Trophoblast cell (in vitro differentiated cells and primary cell): ENCODE measurements at regions not wholly inside any gene's neighbourhood (a gene's known extent, or its start where the extent isn't known, plus 50 kb on each side); places are given as distances from the start of the nearest gene placed in this dataset.

Experiments
- DNase-seq, 2 donors: peaks; one replicate each; pipeline ENCODE4 v3.0.0-alpha.2; 2016
- H2AFZ ChIP-seq: 2 replicates; pipeline ENCODE4 v1.6.1; 2013; ENCODE audit warnings: low read length, moderate library complexity, mild to moderate bottlenecking; ENCODE audit not compliant: insufficient read depth, poor library complexity
- H2AK5ac ChIP-seq: 2 replicates; pipeline ENCODE4 v1.6.1; 2013; ENCODE audit warnings: mild to moderate bottlenecking, low read length
- H2BK120ac ChIP-seq: 2 replicates; pipeline ENCODE4 v1.6.1; 2013; ENCODE audit warnings: low read length, mild to moderate bottlenecking, moderate library complexity; ENCODE audit not compliant: insufficient read depth, poor library complexity
- H2BK12ac ChIP-seq: 2 replicates; pipeline ENCODE4 v1.6.1; 2013; ENCODE audit warnings: mild to moderate bottlenecking, low read length, moderate library complexity
- H2BK5ac ChIP-seq: 2 replicates; pipeline ENCODE4 v1.6.1; 2013; ENCODE audit warnings: low read length, low read depth, moderate library complexity, mild to moderate bottlenecking; ENCODE audit not compliant: poor library complexity
- H3K14ac ChIP-seq: 2 replicates; pipeline ENCODE4 v1.6.1; 2013; ENCODE audit warnings: mild to moderate bottlenecking, low read length
- H3K18ac ChIP-seq: 2 replicates; pipeline ENCODE4 v1.6.1; 2013; ENCODE audit warnings: mild to moderate bottlenecking, low read length
- H3K23ac ChIP-seq: 2 replicates; pipeline ENCODE4 v1.6.1; 2013; ENCODE audit warnings: low read length
- H3K27ac ChIP-seq: 2 replicates; pipeline ENCODE4 v1.5.1; 2013; ENCODE audit warnings: low read depth, mild to moderate bottlenecking, inconsistent platforms, low read length, moderate library complexity
- H3K27me3 ChIP-seq: 2 replicates; pipeline ENCODE4 v1.6.1; 2013; ENCODE audit warnings: inconsistent platforms, mild to moderate bottlenecking, low read length, moderate library complexity; ENCODE audit not compliant: insufficient read depth
- H3K36me3 ChIP-seq, 2 experiments: 1 replicate in 1 of 2; 2 replicates in 1 of 2; pipeline ENCODE4 v1.6.1; 2013; ENCODE audit warnings: low read length in 2 of 2, mild to moderate bottlenecking in 2 of 2, moderate library complexity in 1 of 2; ENCODE audit not compliant: insufficient read depth in 2 of 2, control insufficient read depth in 1 of 2
- H3K4ac ChIP-seq: 2 replicates; pipeline ENCODE4 v1.6.1; 2013; ENCODE audit warnings: low read depth, mild to moderate bottlenecking, low read length, moderate library complexity
- H3K4me1 ChIP-seq, 2 experiments: 1 replicate in 1 of 2; 2 replicates in 1 of 2; pipeline ENCODE4 v1.6.1; 2013; ENCODE audit warnings: low read length in 2 of 2, mild to moderate bottlenecking in 2 of 2, moderate library complexity in 1 of 2; ENCODE audit not compliant: insufficient read depth in 2 of 2, control insufficient read depth in 1 of 2
- H3K4me2 ChIP-seq: 2 replicates; pipeline ENCODE4 v1.6.1; 2013; ENCODE audit warnings: inconsistent platforms, mild to moderate bottlenecking, low read length, moderate library complexity
- H3K4me3 ChIP-seq: 2 replicates; pipeline ENCODE4 v1.5.1; 2013; ENCODE audit warnings: mild to moderate bottlenecking, low read depth, low read length, inconsistent platforms
- H3K79me1 ChIP-seq: one replicate; pipeline ENCODE4 v1.6.1; 2013; ENCODE audit warnings: low read length
- H3K79me2 ChIP-seq: 2 replicates; pipeline ENCODE4 v1.6.1; 2013; ENCODE audit warnings: low read length, mild to moderate bottlenecking; ENCODE audit not compliant: control insufficient read depth, insufficient read depth, poor library complexity
- H3K9ac ChIP-seq: 2 replicates; pipeline ENCODE4 v1.6.1; 2013; ENCODE audit warnings: mild to moderate bottlenecking, low read length
- H3K9me3 ChIP-seq: 2 replicates; pipeline ENCODE4 v1.6.1; 2013; ENCODE audit warnings: low read depth, mild to moderate bottlenecking, control low read depth, inconsistent platforms, low read length; ENCODE audit not compliant: insufficient read depth
- H4K12ac ChIP-seq: 2 replicates; pipeline ENCODE4 v1.6.1; 2013; ENCODE audit warnings: low read depth, mild to moderate bottlenecking, low read length, moderate library complexity
- H4K8ac ChIP-seq: 2 replicates; pipeline ENCODE4 v1.6.1; 2013; ENCODE audit warnings: low read depth, mild to moderate bottlenecking, low read length, moderate library complexity
- H4K91ac ChIP-seq: one replicate; pipeline ENCODE4 v1.6.1; 2013; ENCODE audit warnings: low read depth, mild to moderate bottlenecking, low read length, moderate library complexity
- WGBS: extraction: QIAGEN DNeasy Blood & Tissue Kit; methylation state at CpG from one replicate; pipeline ENCODE4 v1.1.7; 2013; ENCODE audit warnings: missing lambda C conversion rate; ENCODE audit not compliant: insufficient read length, insufficient coverage; ENCODE audit errors: extremely low coverage; 5-methylcytosine and 5-hydroxymethylcytosine counted together

DNA sequence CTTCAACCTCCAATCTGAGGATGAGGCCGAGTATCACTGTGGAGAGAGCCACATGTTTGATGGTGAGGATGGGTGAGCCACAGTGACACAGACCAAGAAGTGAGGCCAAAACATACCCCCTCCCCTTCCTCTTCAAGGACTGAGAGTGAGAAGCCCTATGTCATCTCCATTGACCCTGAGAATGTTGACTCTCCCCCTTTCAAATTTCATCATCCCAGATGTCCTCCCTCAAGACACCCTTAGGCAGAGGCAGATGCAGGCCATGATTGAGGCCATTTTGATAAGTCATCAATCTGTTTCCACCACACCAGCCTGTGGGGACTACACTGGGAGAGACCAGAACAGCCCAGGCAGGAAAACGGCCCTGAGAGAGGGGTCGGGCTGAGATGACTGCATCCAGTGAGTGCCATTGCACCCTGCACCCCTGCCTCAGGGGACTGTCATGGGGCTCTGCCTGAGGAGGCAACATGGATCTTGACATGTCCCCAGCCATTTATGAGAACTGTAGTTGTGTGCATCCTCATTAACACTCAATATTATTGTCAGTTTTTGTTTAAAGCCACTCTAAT lies 84.2 kb upstream of the IGLL5 start:
- no peak overlapping the region for H3K4me3 ChIP-seq
- H3K23ac ChIP-seq: no peak overlapping the region
- H2BK12ac ChIP-seq: no peak overlapping the region
- H2AFZ ChIP-seq: no peak overlapping the region
- H4K12ac ChIP-seq: no peak overlapping the region
- no peak overlapping the region for H2AK5ac ChIP-seq
- no peak overlapping the region for H4K8ac ChIP-seq
- H2BK120ac ChIP-seq: no peak overlapping the region
- H2BK5ac ChIP-seq: no peak overlapping the region
- H4K91ac ChIP-seq: no peak overlapping the region
- H3K9ac ChIP-seq: no peak overlapping the region
- H3K4me2 ChIP-seq: no peak overlapping the region
- H3K36me3 ChIP-seq: no peaks in the 10 kb centered on the region
- H3K79me2 ChIP-seq: no peaks in the 10 kb centered on the region
- H3K4ac ChIP-seq: no peak overlapping the region
- no peak for DNase-seq
- H3K79me1 ChIP-seq: peaks cover 4% of the 10 kb centered on the region
- H3K14ac ChIP-seq: no peak overlapping the region
- H3K4me1 ChIP-seq: peaks cover 6 to 11% of the 10 kb centered on the region in 2 experiments
- no peaks in the 10 kb centered on the region for H3K27me3 ChIP-seq
- no peak overlapping the region for H3K18ac ChIP-seq
- no CpG with 5 or more reads among the region's 3 CpGs for WGBS
- peaks cover 4% of the 10 kb centered on the region for H3K9me3 ChIP-seq
- no peak overlapping the region for H3K27ac ChIP-seq

DNA sequence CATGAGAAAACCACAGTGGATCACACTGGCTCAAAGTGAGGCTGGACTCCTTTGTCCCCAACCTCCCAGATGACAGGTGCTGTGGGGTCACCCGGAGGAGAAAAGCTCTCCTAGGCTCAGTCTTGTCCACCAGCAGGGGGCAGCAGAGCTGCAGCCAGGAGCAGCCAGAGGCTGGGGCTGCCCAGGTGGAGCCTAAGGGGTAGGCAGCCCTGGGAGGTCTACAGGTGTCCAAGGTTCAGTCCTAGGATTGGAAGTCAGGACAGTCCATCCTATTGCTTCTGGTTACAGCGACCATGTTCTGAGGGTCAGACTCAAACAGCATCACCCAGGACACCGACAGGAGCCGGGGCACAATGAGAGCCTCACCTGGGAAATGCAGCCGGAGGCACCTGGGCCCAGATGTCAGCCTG lies 77.6 kb upstream of the IGLL5 start:
- Histone ChIP-seq H3K27me3 (no peaks in the 10 kb centered on the region), H2BK120ac (no peak overlapping the region), H3K4me3 (no peak overlapping the region), H4K12ac (no peak overlapping the region), H3K18ac (no peak overlapping the region), H2AFZ (no peak overlapping the region), H3K14ac (no peak overlapping the region), H3K4me1 (no peaks in the 10 kb centered on the region), H3K4ac (no peak overlapping the region), H3K36me3 (no peaks in the 10 kb centered on the region), H3K9ac (no peak overlapping the region), H2AK5ac (no peak overlapping the region), H3K27ac (no peak overlapping the region), H2BK12ac (no peak overlapping the region), H3K23ac (no peak overlapping the region), H2BK5ac (no peak overlapping the region), H4K8ac (no peak overlapping the region), H3K79me2 (no peaks in the 10 kb centered on the region), H3K9me3 (peaks cover 10% of the 10 kb centered on the region), H3K4me2 (no peak overlapping the region), H4K91ac (no peak overlapping the region), H3K79me1 (no peaks in the 10 kb centered on the region)
- DNase-seq: peak in 1 of 2 donors; percentile 52
- no CpG with 5 or more reads among the region's 5 CpGs for WGBS

DNA sequence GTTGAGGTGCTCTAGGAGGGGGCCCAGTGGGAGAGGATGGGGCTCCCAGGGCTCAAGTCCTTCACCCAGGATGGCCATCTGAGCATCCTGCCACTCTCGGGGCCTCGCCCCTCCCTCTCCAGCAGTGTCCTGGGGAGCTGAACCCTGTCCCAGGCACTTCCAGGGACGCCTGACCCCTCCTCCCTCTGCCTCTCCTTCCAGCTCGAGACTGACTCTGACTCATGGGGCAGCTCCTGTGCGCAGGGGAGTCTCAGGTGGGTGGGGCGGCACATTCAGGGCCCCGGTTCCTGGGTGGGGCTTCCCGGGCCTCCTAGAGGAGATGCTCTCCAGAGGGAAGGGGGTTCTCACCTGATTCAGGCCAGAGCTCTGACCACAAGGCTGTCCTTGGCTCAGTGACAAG lies 77.1 kb upstream of the IGLL5 start:
- no peak overlapping the region for H2AK5ac ChIP-seq
- H3K27ac ChIP-seq: no peak overlapping the region
- no peak overlapping the region for H3K4ac ChIP-seq
- H4K91ac ChIP-seq: no peak overlapping the region
- DNase-seq: no peak
- no peak overlapping the region for H3K18ac ChIP-seq
- H3K4me1 ChIP-seq: no peaks in the 10 kb centered on the region
- H3K4me3 ChIP-seq: no peak overlapping the region
- H3K9ac ChIP-seq: no peak overlapping the region
- H3K9me3 ChIP-seq: peaks cover 13% of the 10 kb centered on the region
- WGBS: no CpG with 5 or more reads among the region's 8 CpGs
- H2AFZ ChIP-seq: no peak overlapping the region
- no peak overlapping the region for H4K8ac ChIP-seq
- no peak overlapping the region for H2BK120ac ChIP-seq
- H3K79me2 ChIP-seq: no peaks in the 10 kb centered on the region
- H4K12ac ChIP-seq: no peak overlapping the region
- no peak overlapping the region for H3K4me2 ChIP-seq
- no peak overlapping the region for H2BK12ac ChIP-seq
- no peak overlapping the region for H3K23ac ChIP-seq
- no peaks in the 10 kb centered on the region for H3K27me3 ChIP-seq
- no peak overlapping the region for H2BK5ac ChIP-seq
- H3K79me1 ChIP-seq: no peaks in the 10 kb centered on the region
- H3K36me3 ChIP-seq: no peaks in the 10 kb centered on the region
- H3K14ac ChIP-seq: no peak overlapping the region

DNA sequence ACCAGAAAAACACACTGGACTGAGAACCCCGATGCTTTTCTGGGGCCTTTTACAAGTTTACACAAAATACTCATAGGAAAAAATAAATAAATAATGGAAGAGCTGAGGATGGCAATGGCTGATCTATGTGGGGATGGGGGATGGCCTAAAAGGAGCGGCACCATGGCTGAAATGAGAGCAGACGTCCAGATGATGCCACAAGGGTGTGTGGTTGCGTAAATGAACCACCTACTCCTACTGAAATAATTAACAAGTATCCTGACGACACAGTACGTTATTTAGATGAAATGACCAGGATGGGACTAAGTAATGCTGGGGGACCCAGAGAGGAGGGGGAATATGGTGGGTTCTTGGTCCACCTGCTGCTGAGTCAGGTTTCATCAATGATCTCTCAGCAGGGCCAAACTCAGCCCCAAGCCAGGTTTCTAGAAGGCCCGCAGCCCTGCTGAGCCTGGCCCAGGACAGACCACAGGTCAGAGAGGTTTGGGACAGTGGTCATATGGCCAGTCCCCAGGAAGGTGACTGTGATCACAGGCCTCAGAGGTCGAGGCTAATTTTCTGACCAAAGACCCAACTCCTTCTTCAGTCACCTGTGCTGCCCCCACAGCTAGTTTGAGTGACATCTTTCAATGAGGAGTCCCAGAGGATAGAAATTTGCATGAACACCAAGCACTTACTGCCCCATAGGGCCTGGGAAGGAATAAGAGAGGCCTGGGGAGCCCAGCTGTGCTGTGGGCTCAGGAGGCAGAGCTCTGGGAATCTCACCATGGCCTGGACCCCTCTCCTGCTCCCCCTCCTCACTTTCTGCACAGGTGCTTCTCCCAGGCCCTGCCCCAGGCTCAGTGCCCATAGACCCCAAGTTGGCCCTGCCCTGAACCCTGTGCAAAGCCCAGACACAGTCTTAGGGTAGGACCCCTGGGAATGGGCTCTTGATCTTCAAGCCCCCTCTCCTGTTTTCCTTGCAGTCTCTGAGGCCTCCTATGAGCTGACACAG lies 76.3 kb upstream of the IGLL5 start:
- H2BK5ac ChIP-seq: no peak overlapping the region
- no peak overlapping the region for H4K12ac ChIP-seq
- H3K4me1 ChIP-seq: no peaks in the 10 kb centered on the region
- DNase-seq: no peak
- no peaks in the 10 kb centered on the region for H3K36me3 ChIP-seq
- no peak overlapping the region for H3K14ac ChIP-seq
- peaks cover 14% of the 10 kb centered on the region for H3K9me3 ChIP-seq
- H3K4me2 ChIP-seq: no peak overlapping the region
- no peaks in the 10 kb centered on the region for H3K79me2 ChIP-seq
- H3K27me3 ChIP-seq: no peaks in the 10 kb centered on the region
- H2AFZ ChIP-seq: no peak overlapping the region
- H3K4ac ChIP-seq: no peak overlapping the region
- no CpG with 5 or more reads among the region's 8 CpGs for WGBS
- H2AK5ac ChIP-seq: no peak overlapping the region
- no peak overlapping the region for H3K23ac ChIP-seq
- no peak overlapping the region for H2BK12ac ChIP-seq
- H4K91ac ChIP-seq: no peak overlapping the region
- no peak overlapping the region for H2BK120ac ChIP-seq
- H3K4me3 ChIP-seq: no peak overlapping the region
- H3K79me1 ChIP-seq: no peaks in the 10 kb centered on the region
- H3K18ac ChIP-seq: no peak overlapping the region
- no peak overlapping the region for H4K8ac ChIP-seq
- H3K27ac ChIP-seq: no peak overlapping the region
- H3K9ac ChIP-seq: no peak overlapping the region
